D341Med (cell line): ENCODE measurements at regions not wholly inside any gene's neighbourhood (a gene's known extent, or its start where the extent isn't known, plus 50 kb on each side); places are given as distances from the start of the nearest gene placed in this dataset.

Experiments
- DNase-seq: peaks from one replicate; pipeline ENCODE4 v3.0.0; 2012; ENCODE audit warnings: low spot score

- no peak for DNase-seq
Observed at GRCh38 chr2:175560521-175561169, 379.1 kb upstream of the ATP5MC3 start.

GRCh38 chr2:175559613-175560012 is 378.1 kb upstream of the ATP5MC3 start:
- DNase-seq, result no peak

GRCh38 chr2:175557810-175558377 is 376.4 kb upstream of the ATP5MC3 start:
- DNase-seq, result no peak

GRCh38 chr2:175553910-175554309 is 372.4 kb upstream of the ATP5MC3 start:
- DNase-seq, result no peak

GRCh38 chr2:175552902-175553301 is 371.4 kb upstream of the ATP5MC3 start:
- no peak for DNase-seq

GRCh38 chr2:175540421-175540820 is 358.9 kb upstream of the ATP5MC3 start:
- DNase-seq, result no peak

GRCh38 chr2:175539122-175539521 is 357.6 kb upstream of the ATP5MC3 start:
- no peak for DNase-seq

GRCh38 chr2:175536059-175536458 is 354.5 kb upstream of the ATP5MC3 start:
- no peak for DNase-seq

GRCh38 chr2:175535631-175536030 is 354.1 kb upstream of the ATP5MC3 start:
- no peak for DNase-seq

- no peak for DNase-seq
Observed at GRCh38 chr2:175525975-175526374, 344.5 kb upstream of the ATP5MC3 start.

- DNase-seq, result no peak
Observed at GRCh38 chr2:175523001-175523400, 341.5 kb upstream of the ATP5MC3 start.

- no peak for DNase-seq
Observed at GRCh38 chr2:175518206-175518605, 336.7 kb upstream of the ATP5MC3 start.

- DNase-seq, result no peak
Observed at GRCh38 chr2:175516555-175516954, 335.0 kb upstream of the ATP5MC3 start.

- no peak for DNase-seq
Observed at GRCh38 chr2:175500255-175500654, 318.7 kb upstream of the ATP5MC3 start.

- DNase-seq, result no peak
Observed at GRCh38 chr2:175490360-175490791, 308.9 kb upstream of the ATP5MC3 start.

- DNase-seq, result no peak
Observed at GRCh38 chr2:175478096-175478768, 296.7 kb upstream of the ATP5MC3 start.

- DNase-seq, result no peak
Observed at GRCh38 chr2:175476948-175477347, 295.4 kb upstream of the ATP5MC3 start.

GRCh38 chr2:175476374-175476773 is 294.9 kb upstream of the ATP5MC3 start:
- no peak for DNase-seq

- DNase-seq, result no peak
Observed at GRCh38 chr2:175475130-175475529, 293.6 kb upstream of the ATP5MC3 start.

- DNase-seq, result no peak
Observed at GRCh38 chr2:175468431-175469098, 287.1 kb upstream of the ATP5MC3 start.

GRCh38 chr2:175465101-175465500 is 283.6 kb upstream of the ATP5MC3 start:
- no peak for DNase-seq

GRCh38 chr2:175464311-175464670 is 282.8 kb upstream of the ATP5MC3 start:
- DNase-seq, result no peak
